Natural killer cell (primary cell): ENCODE measurements at regions not wholly inside any gene's neighbourhood (a gene's known extent, or its start where the extent isn't known, plus 50 kb on each side); places are given as distances from the start of the nearest gene placed in this dataset.

ENCODE experiments used
- ATAC-seq, 3 donors: fragments of 150-1000 bp in 2 of 3; fragments of 200-7000 bp in 1 of 3; cut with Tn5 transposase; 1 replicate in 1 of 3; 2 replicates in 2 of 3; pipeline ENCODE4 v1.10.0; 2021; ENCODE audit warnings: mild to moderate bottlenecking in 2 of 3, moderate library complexity in 2 of 3
- DNase-seq, 2 donors: peaks; one replicate each; pipeline versions ENCODE4 v3.0.0 to v3.0.0-alpha.2; 2013 to 2021; ENCODE audit warnings: mixed read lengths in 1 of 2
- H3K27ac ChIP-seq: one replicate; pipeline ENCODE4 v1.5.1; 2013; ENCODE audit warnings: mild to moderate bottlenecking, low read length
- H3K27me3 ChIP-seq: one replicate; pipeline ENCODE4 v1.6.1; 2013; ENCODE audit warnings: low read length; ENCODE audit not compliant: control insufficient read depth, insufficient read depth
- H3K36me3 ChIP-seq: one replicate; pipeline ENCODE4 v1.6.1; 2013; ENCODE audit warnings: low read length; ENCODE audit not compliant: control insufficient read depth, insufficient read depth
- H3K4me1 ChIP-seq: one replicate; pipeline ENCODE4 v1.6.1; 2013; ENCODE audit warnings: low read length; ENCODE audit not compliant: control insufficient read depth, insufficient read depth
- H3K4me3 ChIP-seq: one replicate; pipeline ENCODE4 v1.5.1; 2013; ENCODE audit warnings: low read length
- H3K9me3 ChIP-seq: one replicate; pipeline ENCODE4 v1.6.1; 2013; ENCODE audit warnings: low read length; ENCODE audit not compliant: control insufficient read depth, insufficient read depth
- H3K27ac Mint-ChIP-seq, 2 donors: one replicate each; pipeline ENCODE4 v1.8.0; 2022; ENCODE audit warnings: mild to moderate bottlenecking in 2 of 2, mixed read lengths in 2 of 2, moderate library complexity in 1 of 2
- H3K27me3 Mint-ChIP-seq, 2 donors: one replicate each; pipeline ENCODE4 v1.8.0; 2022; ENCODE audit warnings: low read depth in 2 of 2, mixed read lengths in 2 of 2
- H3K36me3 Mint-ChIP-seq: one replicate; pipeline ENCODE4 v1.8.0; 2022; ENCODE audit warnings: mixed read lengths
- H3K4me1 Mint-ChIP-seq, 2 donors: one replicate each; pipeline ENCODE4 v1.8.0; 2022; ENCODE audit warnings: mixed read lengths in 2 of 2
- H3K4me3 Mint-ChIP-seq: one replicate; pipeline ENCODE4 v1.8.0; 2022; ENCODE audit warnings: mild to moderate bottlenecking, moderate library complexity, mixed read lengths
- H3K9me3 Mint-ChIP-seq, 2 donors: one replicate each; pipeline ENCODE4 v1.8.0; 2022; ENCODE audit warnings: mixed read lengths in 2 of 2
- CTCF ChIP-seq: fragments of 200-600 bp; IDR thresholded peaks from one replicate; pipeline ENCODE4 v1.8.0; 2022; ENCODE audit warnings: antibody characterized with exemption
- WGBS: methylation state at CpG from one replicate; pipeline ENCODE4 v1.1.7; 2013; ENCODE audit warnings: missing lambda C conversion rate; ENCODE audit not compliant: insufficient coverage; 5-methylcytosine and 5-hydroxymethylcytosine counted together
- intact Hi-C: fragments of 100-400 bp; cut with micrococcal nuclease; formaldehyde crosslinking; loops from one replicate; pipeline ENCODE4 v1.14.2; 2022

GRCh38 chr12:60075091-60075490, 479.3 kb downstream of the SLC16A7 start:
- Mint-ChIP-seq H3K9me3 (peaks cover 9 to 16% of the 10 kb centered on the region in 2 donors), H3K36me3 (no peaks in the 10 kb centered on the region), H3K27me3 (no peaks in the 10 kb centered on the region), H3K4me1 (no peaks in the 10 kb centered on the region), H3K27ac (no peak overlapping the region), H3K4me3 (no peak overlapping the region)
- DNase-seq: no peak
- no peaks in the 10 kb centered on the region for H3K4me1 ChIP-seq
- WGBS: 87% methylated on average over 2 of the region's 2 CpGs
- no peaks in the 10 kb centered on the region for H3K36me3 ChIP-seq
- no peak for TF ChIP-seq CTCF
- H3K27me3 ChIP-seq: no peaks in the 10 kb centered on the region
- intact Hi-C loops: no loop called here
- H3K27ac ChIP-seq: no peak overlapping the region
- ATAC-seq: no peak
- no peak overlapping the region for H3K4me3 ChIP-seq
- no peaks in the 10 kb centered on the region for H3K9me3 ChIP-seq

DNA sequence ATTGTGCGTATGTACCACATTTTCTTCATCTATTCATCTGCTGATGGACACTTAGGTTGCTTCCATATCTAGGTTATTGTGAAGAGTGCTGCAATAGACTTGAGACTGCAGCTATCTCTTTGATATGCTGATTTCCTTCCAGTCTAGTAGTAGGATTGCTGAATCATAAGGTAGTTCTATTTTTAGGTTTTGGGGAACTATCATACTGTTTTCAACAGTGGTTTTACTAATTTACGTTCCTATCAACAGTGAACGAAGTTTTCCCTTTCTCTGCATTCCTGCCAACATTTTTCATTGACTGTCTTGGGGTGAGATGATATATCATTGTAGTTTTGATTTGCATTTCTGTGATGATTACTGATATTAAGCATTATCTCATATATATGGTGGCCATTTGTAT, 482.2 kb downstream of the SLC16A7 start:
- H3K27me3 ChIP-seq: no peaks in the 10 kb centered on the region
- Mint-ChIP-seq H3K4me1 (no peaks in the 10 kb centered on the region), H3K9me3 (peaks cover 8 to 12% of the 10 kb centered on the region in 2 donors), H3K27ac (no peak overlapping the region), H3K27me3 (no peaks in the 10 kb centered on the region), H3K4me3 (no peak overlapping the region), H3K36me3 (no peaks in the 10 kb centered on the region)
- no peak overlapping the region for H3K27ac ChIP-seq
- no peaks in the 10 kb centered on the region for H3K4me1 ChIP-seq
- no CpG with 5 or more reads among the region's 3 CpGs for WGBS
- DNase-seq: no peak
- intact Hi-C loops: no loop called here
- no peak overlapping the region for H3K4me3 ChIP-seq
- no peak for TF ChIP-seq CTCF
- H3K9me3 ChIP-seq: peaks cover under 1% of the 10 kb centered on the region
- no peak for ATAC-seq
- H3K36me3 ChIP-seq: no peaks in the 10 kb centered on the region

- Mint-ChIP-seq H3K27me3 (no peaks in the 10 kb centered on the region), H3K36me3 (no peaks in the 10 kb centered on the region), H3K4me3 (no peak overlapping the region), H3K27ac (no peak overlapping the region), H3K4me1 (no peaks in the 10 kb centered on the region), H3K9me3 (peaks cover 17 to 22% of the 10 kb centered on the region in 2 donors)
- Histone ChIP-seq H3K4me3 (no peak overlapping the region), H3K4me1 (no peaks in the 10 kb centered on the region), H3K27me3 (no peaks in the 10 kb centered on the region), H3K27ac (no peak overlapping the region), H3K9me3 (no peaks in the 10 kb centered on the region), H3K36me3 (no peaks in the 10 kb centered on the region)
- no peak for TF ChIP-seq CTCF
- DNase-seq: no peak
- intact Hi-C loops: no loop called here
- ATAC-seq: no peak
Observed at GRCh38 chr12:60093428-60093827, 497.6 kb downstream of the SLC16A7 start.

GRCh38 chr12:60094436-60094835, 498.6 kb downstream of the SLC16A7 start:
- Mint-ChIP-seq H3K4me3 (no peak overlapping the region), H3K27me3 (no peaks in the 10 kb centered on the region), H3K9me3 (peaks cover 14 to 18% of the 10 kb centered on the region in 2 donors), H3K36me3 (no peaks in the 10 kb centered on the region), H3K4me1 (no peaks in the 10 kb centered on the region), H3K27ac (no peak overlapping the region)
- Histone ChIP-seq H3K27me3 (no peaks in the 10 kb centered on the region), H3K4me1 (no peaks in the 10 kb centered on the region), H3K4me3 (no peak overlapping the region), H3K27ac (no peak overlapping the region), H3K9me3 (no peaks in the 10 kb centered on the region), H3K36me3 (no peaks in the 10 kb centered on the region)
- no peak for TF ChIP-seq CTCF
- intact Hi-C loops: no loop called here
- no peak for DNase-seq
- no CpG with 5 or more reads among the region's 1 CpG for whole genome bisulfite sequencing
- ATAC-seq: no peak
